CD4-positive, alpha-beta memory T cell (primary cell): ENCODE measurements at regions not wholly inside any gene's neighbourhood (a gene's known extent, or its start where the extent isn't known, plus 50 kb on each side); places are given as distances from the start of the nearest gene placed in this dataset.

Source experiments
- CTCF ChIA-PET: fragments of 350-600 bp; sonication (Branson Sonifier 250); formaldehyde crosslinking; loops from one replicate; lab custom pipeline; 2021; ENCODE audit warnings: inconsistent platforms; ENCODE audit not compliant: partially characterized antibody; lab: Charles Lee
- POLR2A ChIA-PET: fragments of 350-600 bp; sonication (Branson Sonifier 250); formaldehyde crosslinking; loops from one replicate; lab custom pipeline; 2021; ENCODE audit not compliant: partially characterized antibody; lab: Charles Lee
- DNase-seq, 5 donors: peaks; one replicate each; pipeline versions ENCODE4 v3.0.0 to v3.0.0-alpha.2; 2020 to 2022; ENCODE audit warnings: mixed read lengths in 1 of 5
- H3K27ac ChIP-seq: one replicate; pipeline ENCODE4 v1.7.0; 2013; ENCODE audit warnings: low read depth, low read length
- H3K27me3 ChIP-seq: 2 replicates; pipeline ENCODE4 v1.7.0; 2013; ENCODE audit warnings: mild to moderate bottlenecking, low read length, moderate library complexity; ENCODE audit not compliant: insufficient read depth
- H3K36me3 ChIP-seq: 2 replicates; pipeline ENCODE4 v1.7.0; 2013; ENCODE audit warnings: mild to moderate bottlenecking, low read length, moderate library complexity; ENCODE audit not compliant: insufficient read depth
- H3K4me1 ChIP-seq: 2 replicates; pipeline ENCODE4 v1.7.0; 2013; ENCODE audit warnings: mild to moderate bottlenecking, low read length, moderate library complexity; ENCODE audit not compliant: insufficient read depth
- H3K4me3 ChIP-seq, 2 donors: one replicate each; pipeline ENCODE4 v1.7.0; 2013; ENCODE audit warnings: low read length in 2 of 2, mild to moderate bottlenecking in 1 of 2
- H3K9me3 ChIP-seq, 2 donors: one replicate each; pipeline ENCODE4 v1.7.0; 2013; ENCODE audit warnings: low read length in 2 of 2, control low read depth in 1 of 2; ENCODE audit not compliant: control insufficient read depth in 1 of 2
- H3K27ac Mint-ChIP-seq, 7 donors: one replicate each; pipeline ENCODE4 v1.8.0; 2020 to 2021; ENCODE audit warnings: mixed read lengths in 7 of 7, mild to moderate bottlenecking in 6 of 7, inconsistent platforms in 3 of 7, moderate library complexity in 3 of 7
- H3K27me3 Mint-ChIP-seq, 2 donors: one replicate each; pipeline ENCODE4 v1.8.0; 2020 to 2021; ENCODE audit warnings: mixed read lengths in 2 of 2
- H3K36me3 Mint-ChIP-seq, 2 donors: one replicate each; pipeline ENCODE4 v1.8.0; 2020 to 2021; ENCODE audit warnings: mixed read lengths in 2 of 2, inconsistent platforms in 1 of 2, mild to moderate bottlenecking in 1 of 2
- H3K4me1 Mint-ChIP-seq, 4 donors: one replicate each; pipeline ENCODE4 v1.8.0; 2020 to 2021; ENCODE audit warnings: mixed read lengths in 4 of 4, mild to moderate bottlenecking in 1 of 4
- H3K4me3 Mint-ChIP-seq, 8 donors: one replicate each; pipeline ENCODE4 v1.8.0; 2020 to 2021; ENCODE audit warnings: mixed read lengths in 8 of 8, mild to moderate bottlenecking in 7 of 8, moderate library complexity in 6 of 8, inconsistent platforms in 3 of 8
- H3K9me3 Mint-ChIP-seq, 8 donors: one replicate each; pipeline ENCODE4 v1.8.0; 2020 to 2021; ENCODE audit warnings: mixed read lengths in 8 of 8, mild to moderate bottlenecking in 5 of 8, inconsistent platforms in 3 of 8, moderate library complexity in 1 of 8
- intact Hi-C: fragments of 100-400 bp; cut with micrococcal nuclease; formaldehyde crosslinking; loops from one replicate; pipeline ENCODE4 v1.15.1; 2023

- POLR2A ChIA-PET = no interaction called here
- H3K4me1 Mint-ChIP-seq = peaks cover 0 to 1% (median 0%) of the 10 kb centered on the region in 4 donors
These were observed 229.6 kb downstream of the LY86 start for GRCh38 chr6:6818078-6818639.

GRCh38 chr6:6820641-6821238 lies 232.2 kb downstream of the LY86 start:
- Histone ChIP-seq H3K36me3 (no peaks in the 10 kb centered on the region), H3K9me3 (no peaks in the 10 kb centered on the region), H3K27me3 (no peaks in the 10 kb centered on the region), H3K4me3 (no peak overlapping the region), H3K27ac (no peak overlapping the region), H3K4me1 (no peaks in the 10 kb centered on the region)
- no peak overlapping the region for H3K4me3 Mint-ChIP-seq
- no peaks in the 10 kb centered on the region for H3K4me1 Mint-ChIP-seq
- H3K36me3 Mint-ChIP-seq = no peaks in the 10 kb centered on the region
- POLR2A ChIA-PET = no interaction called here
- no peak overlapping the region for H3K27ac Mint-ChIP-seq
- DNase-seq = no peak
- CTCF ChIA-PET = no interaction called here
- H3K9me3 Mint-ChIP-seq = no peaks in the 10 kb centered on the region
- peaks cover 11 to 23% of the 10 kb centered on the region in 2 donors for H3K27me3 Mint-ChIP-seq
- intact Hi-C loops = no loop called here

More at GRCh38 chr6:6818078-6818639, 229.6 kb downstream of the LY86 start:
- Histone ChIP-seq H3K4me3 (no peak overlapping the region), H3K27me3 (no peaks in the 10 kb centered on the region), H3K4me1 (no peaks in the 10 kb centered on the region), H3K36me3 (no peaks in the 10 kb centered on the region), H3K9me3 (no peaks in the 10 kb centered on the region), H3K27ac (no peak overlapping the region)
- DNase-seq = no peak
- Mint-ChIP-seq H3K36me3 (no peaks in the 10 kb centered on the region), H3K27ac (no peak overlapping the region), H3K4me3 (no peak overlapping the region), H3K27me3 (peaks cover 4 to 13% of the 10 kb centered on the region in 2 donors), H3K9me3 (no peaks in the 10 kb centered on the region)
- CTCF ChIA-PET = no interaction called here
- intact Hi-C loops = no loop called here

DNA sequence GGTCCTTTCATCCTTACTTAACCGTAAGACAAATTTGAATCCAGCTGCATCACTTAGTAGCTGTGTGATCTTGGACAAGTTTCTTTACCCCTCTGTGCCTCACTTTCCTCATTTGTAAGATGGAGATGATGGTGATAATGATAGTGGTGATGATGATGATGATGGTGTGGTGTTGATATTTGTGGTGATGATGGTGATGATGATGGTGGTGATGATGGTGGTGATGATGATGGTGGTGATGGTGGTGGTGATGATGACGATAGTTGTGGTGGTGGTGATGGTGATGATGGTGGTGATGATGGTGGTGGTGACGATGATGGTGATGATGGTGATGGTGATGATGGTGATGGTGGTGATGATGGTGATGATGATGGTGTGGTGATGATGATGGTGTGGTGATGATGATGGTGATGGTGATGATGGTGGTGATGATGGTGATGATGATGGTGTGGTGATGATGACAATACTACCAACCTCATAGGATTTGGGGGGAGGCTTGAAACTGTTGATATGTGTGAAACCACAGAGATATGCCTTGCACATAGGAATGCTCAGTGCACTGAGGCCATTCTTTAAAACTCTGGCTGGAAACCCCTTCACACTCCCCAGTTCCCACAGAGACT lies 233.2 kb downstream of the LY86 start:
- no peaks in the 10 kb centered on the region for H3K36me3 Mint-ChIP-seq
- no peaks in the 10 kb centered on the region for H3K4me1 Mint-ChIP-seq
- intact Hi-C loops = no loop called here
- POLR2A ChIA-PET = no interaction called here
- no peak overlapping the region for H3K27ac ChIP-seq
- DNase-seq = no peak
- H3K36me3 ChIP-seq = no peaks in the 10 kb centered on the region
- H3K27me3 Mint-ChIP-seq = peaks cover 11 to 24% of the 10 kb centered on the region in 2 donors
- no peaks in the 10 kb centered on the region for H3K9me3 Mint-ChIP-seq
- H3K27me3 ChIP-seq = no peaks in the 10 kb centered on the region
- H3K4me3 ChIP-seq = no peak overlapping the region
- CTCF ChIA-PET = no interaction called here
- no peaks in the 10 kb centered on the region for H3K9me3 ChIP-seq
- H3K4me1 ChIP-seq = no peaks in the 10 kb centered on the region
- H3K4me3 Mint-ChIP-seq = no peak overlapping the region
- no peak overlapping the region for H3K27ac Mint-ChIP-seq

GRCh38 chr6:6823030-6823429 lies 234.5 kb downstream of the LY86 start:
- H3K27me3 ChIP-seq = no peaks in the 10 kb centered on the region
- ChIA-PET POLR2A (no interaction called here), CTCF (no interaction called here)
- no peak overlapping the region for H3K27ac ChIP-seq
- intact Hi-C loops = no loop called here
- no peak for DNase-seq
- peaks cover 13 to 26% of the 10 kb centered on the region in 2 donors for H3K27me3 Mint-ChIP-seq
- no peak overlapping the region for H3K4me3 Mint-ChIP-seq
- no peak overlapping the region for H3K4me3 ChIP-seq
- peak overlapping the region in 1 of 7 donors; percentile 9 for H3K27ac Mint-ChIP-seq
- no peaks in the 10 kb centered on the region for H3K36me3 ChIP-seq
- no peaks in the 10 kb centered on the region for H3K4me1 ChIP-seq
- H3K4me1 Mint-ChIP-seq = no peaks in the 10 kb centered on the region
- no peaks in the 10 kb centered on the region for H3K9me3 ChIP-seq
- no peaks in the 10 kb centered on the region for H3K36me3 Mint-ChIP-seq
- H3K9me3 Mint-ChIP-seq = no peaks in the 10 kb centered on the region

- Mint-ChIP-seq H3K27ac (no peak overlapping the region), H3K4me1 (no peaks in the 10 kb centered on the region), H3K4me3 (no peak overlapping the region), H3K36me3 (no peaks in the 10 kb centered on the region), H3K27me3 (peaks cover 15 to 28% of the 10 kb centered on the region in 2 donors), H3K9me3 (no peaks in the 10 kb centered on the region)
- Histone ChIP-seq H3K4me3 (no peak overlapping the region), H3K9me3 (no peaks in the 10 kb centered on the region), H3K36me3 (no peaks in the 10 kb centered on the region), H3K27ac (no peak overlapping the region), H3K4me1 (no peaks in the 10 kb centered on the region), H3K27me3 (no peaks in the 10 kb centered on the region)
- POLR2A ChIA-PET = no interaction called here
- no peak for DNase-seq
- intact Hi-C loops = no loop called here
- CTCF ChIA-PET = no interaction called here
These were observed 235.2 kb downstream of the LY86 start for GRCh38 chr6:6823568-6824224.

DNA sequence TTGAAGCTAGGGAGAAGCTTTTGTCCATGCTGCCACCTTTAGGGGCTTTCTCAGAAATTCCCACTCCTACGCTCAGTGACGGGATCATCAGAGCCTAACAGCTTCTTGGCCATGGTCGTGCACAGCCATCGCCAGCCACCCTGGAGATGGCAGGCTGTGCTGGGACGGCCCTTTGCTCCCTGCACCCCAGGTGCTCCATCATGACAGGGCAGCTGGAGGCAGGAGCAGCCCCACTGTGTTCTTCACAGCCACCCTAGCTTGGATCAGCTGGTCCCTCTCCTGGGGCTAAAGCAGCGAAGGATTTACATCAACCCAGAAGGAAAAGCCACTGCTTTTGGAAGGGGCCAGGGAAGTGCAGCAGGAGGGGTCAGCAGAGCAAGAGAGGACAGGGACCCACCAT lies 235.9 kb downstream of the LY86 start:
- Mint-ChIP-seq H3K9me3 (no peaks in the 10 kb centered on the region), H3K27me3 (peaks cover 15 to 27% of the 10 kb centered on the region in 2 donors), H3K27ac (peak overlapping the region in 1 of 7 donors; percentile 52), H3K36me3 (no peaks in the 10 kb centered on the region), H3K4me3 (no peak overlapping the region), H3K4me1 (no peaks in the 10 kb centered on the region)
- H3K9me3 ChIP-seq = no peaks in the 10 kb centered on the region
- CTCF ChIA-PET = no interaction called here
- no peak overlapping the region for H3K4me3 ChIP-seq
- no peaks in the 10 kb centered on the region for H3K4me1 ChIP-seq
- H3K27ac ChIP-seq = no peak overlapping the region
- no peak for DNase-seq
- H3K27me3 ChIP-seq = no peaks in the 10 kb centered on the region
- no peaks in the 10 kb centered on the region for H3K36me3 ChIP-seq
- intact Hi-C loops = no loop called here
- POLR2A ChIA-PET = no interaction called here

DNA sequence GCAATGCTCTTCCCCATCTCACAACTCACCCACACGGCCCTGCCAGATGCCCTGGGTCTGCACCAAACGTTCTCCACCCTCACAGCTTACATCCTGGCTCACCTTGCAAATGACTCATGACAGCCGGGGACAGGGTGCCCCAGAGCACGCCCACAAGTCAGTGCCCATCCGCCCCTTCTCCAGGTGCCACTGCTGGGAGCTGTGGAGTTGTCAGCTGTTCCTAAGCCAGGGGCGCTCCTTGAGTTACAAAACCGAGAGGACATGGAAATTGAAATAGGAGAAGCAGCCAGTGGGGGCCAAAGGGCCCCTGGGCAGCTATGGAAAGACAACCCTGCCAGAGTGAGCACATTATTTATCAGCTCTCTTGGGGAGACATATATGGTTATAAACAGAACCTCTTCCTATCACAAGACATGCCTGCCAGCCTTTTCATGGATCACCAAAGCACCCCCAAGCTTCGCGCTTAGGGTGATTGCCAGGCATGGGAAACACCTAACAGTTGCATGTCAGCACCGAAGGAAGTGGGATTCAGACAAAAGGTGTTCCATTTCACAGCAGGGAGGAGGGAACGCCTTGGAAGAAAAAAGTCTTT lies 236.8 kb downstream of the LY86 start:
- Histone ChIP-seq H3K27ac (no peak overlapping the region), H3K4me1 (no peaks in the 10 kb centered on the region), H3K36me3 (no peaks in the 10 kb centered on the region), H3K4me3 (no peak overlapping the region), H3K9me3 (no peaks in the 10 kb centered on the region), H3K27me3 (no peaks in the 10 kb centered on the region)
- H3K27ac Mint-ChIP-seq = no peak overlapping the region
- no peaks in the 10 kb centered on the region for H3K9me3 Mint-ChIP-seq
- ChIA-PET CTCF (no interaction called here), POLR2A (no interaction called here)
- no peaks in the 10 kb centered on the region for H3K36me3 Mint-ChIP-seq
- no peak for DNase-seq
- no peak overlapping the region for H3K4me3 Mint-ChIP-seq
- H3K27me3 Mint-ChIP-seq = peaks cover 15 to 22% of the 10 kb centered on the region in 2 donors
- intact Hi-C loops = no loop called here
- no peaks in the 10 kb centered on the region for H3K4me1 Mint-ChIP-seq
